ENCODE measurements at regions not wholly inside any gene's neighbourhood (a gene's known extent, or its start where the extent isn't known, plus 50 kb on each side); places are given as distances from the start of the nearest gene placed in this dataset.

GRCh38 chr12:75694534-75695268, 183.3 kb upstream of the KRR1 start:
- TF ChIP-seq, protein P1, sequence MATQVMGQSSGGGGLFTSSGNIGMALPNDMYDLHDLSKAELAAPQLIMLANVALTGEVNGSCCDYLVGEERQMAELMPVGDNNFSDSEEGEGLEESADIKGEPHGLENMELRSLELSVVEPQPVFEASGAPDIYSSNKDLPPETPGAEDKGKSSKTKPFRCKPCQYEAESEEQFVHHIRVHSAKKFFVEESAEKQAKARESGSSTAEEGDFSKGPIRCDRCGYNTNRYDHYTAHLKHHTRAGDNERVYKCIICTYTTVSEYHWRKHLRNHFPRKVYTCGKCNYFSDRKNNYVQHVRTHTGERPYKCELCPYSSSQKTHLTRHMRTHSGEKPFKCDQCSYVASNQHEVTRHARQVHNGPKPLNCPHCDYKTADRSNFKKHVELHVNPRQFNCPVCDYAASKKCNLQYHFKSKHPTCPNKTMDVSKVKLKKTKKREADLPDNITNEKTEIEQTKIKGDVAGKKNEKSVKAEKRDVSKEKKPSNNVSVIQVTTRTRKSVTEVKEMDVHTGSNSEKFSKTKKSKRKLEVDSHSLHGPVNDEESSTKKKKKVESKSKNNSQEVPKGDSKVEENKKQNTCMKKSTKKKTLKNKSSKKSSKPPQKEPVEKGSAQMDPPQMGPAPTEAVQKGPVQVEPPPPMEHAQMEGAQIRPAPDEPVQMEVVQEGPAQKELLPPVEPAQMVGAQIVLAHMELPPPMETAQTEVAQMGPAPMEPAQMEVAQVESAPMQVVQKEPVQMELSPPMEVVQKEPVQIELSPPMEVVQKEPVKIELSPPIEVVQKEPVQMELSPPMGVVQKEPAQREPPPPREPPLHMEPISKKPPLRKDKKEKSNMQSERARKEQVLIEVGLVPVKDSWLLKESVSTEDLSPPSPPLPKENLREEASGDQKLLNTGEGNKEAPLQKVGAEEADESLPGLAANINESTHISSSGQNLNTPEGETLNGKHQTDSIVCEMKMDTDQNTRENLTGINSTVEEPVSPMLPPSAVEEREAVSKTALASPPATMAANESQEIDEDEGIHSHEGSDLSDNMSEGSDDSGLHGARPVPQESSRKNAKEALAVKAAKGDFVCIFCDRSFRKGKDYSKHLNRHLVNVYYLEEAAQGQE (IDR thresholded peaks at IDR 0.05; ENCODE audit: insufficient replicate concordance, low read depth) = no peak
- TF ChIP-seq CTCF (IDR thresholded peaks at IDR 0.05; ENCODE audit: insufficient read depth, low read length) = no peak
- no peak for TF ChIP-seq GABPA (IDR thresholded peaks at IDR 0.05; ENCODE audit: low read depth)
- TF ChIP-seq POLR2AphosphoS5 (IDR thresholded peaks at IDR 0.05; ENCODE audit: low read depth) = no peak
- no peak for TF ChIP-seq SPI1 (IDR thresholded peaks at IDR 0.05; ENCODE audit: borderline replicate concordance, low read depth)
